ENCODE measurements at regions not wholly inside any gene's neighbourhood (a gene's known extent, or its start where the extent isn't known, plus 50 kb on each side); places are given as distances from the start of the nearest gene placed in this dataset.

GRCh38 chr5:51472472-51472871 lies 89.2 kb downstream of the ISL1 start:
- TF ChIP-seq MYC (IDR thresholded peaks at IDR 0.05; ENCODE audit: low read depth, low read length) (no peak), POLR2A (IDR thresholded peaks at IDR 0.05; ENCODE audit: extremely low read depth, insufficient read length) (no peak), MAX (IDR thresholded peaks at IDR 0.05; ENCODE audit: low read depth, low read length) (no peak)
- TF ChIP-seq, protein P1, sequence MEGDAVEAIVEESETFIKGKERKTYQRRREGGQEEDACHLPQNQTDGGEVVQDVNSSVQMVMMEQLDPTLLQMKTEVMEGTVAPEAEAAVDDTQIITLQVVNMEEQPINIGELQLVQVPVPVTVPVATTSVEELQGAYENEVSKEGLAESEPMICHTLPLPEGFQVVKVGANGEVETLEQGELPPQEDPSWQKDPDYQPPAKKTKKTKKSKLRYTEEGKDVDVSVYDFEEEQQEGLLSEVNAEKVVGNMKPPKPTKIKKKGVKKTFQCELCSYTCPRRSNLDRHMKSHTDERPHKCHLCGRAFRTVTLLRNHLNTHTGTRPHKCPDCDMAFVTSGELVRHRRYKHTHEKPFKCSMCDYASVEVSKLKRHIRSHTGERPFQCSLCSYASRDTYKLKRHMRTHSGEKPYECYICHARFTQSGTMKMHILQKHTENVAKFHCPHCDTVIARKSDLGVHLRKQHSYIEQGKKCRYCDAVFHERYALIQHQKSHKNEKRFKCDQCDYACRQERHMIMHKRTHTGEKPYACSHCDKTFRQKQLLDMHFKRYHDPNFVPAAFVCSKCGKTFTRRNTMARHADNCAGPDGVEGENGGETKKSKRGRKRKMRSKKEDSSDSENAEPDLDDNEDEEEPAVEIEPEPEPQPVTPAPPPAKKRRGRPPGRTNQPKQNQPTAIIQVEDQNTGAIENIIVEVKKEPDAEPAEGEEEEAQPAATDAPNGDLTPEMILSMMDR (IDR thresholded peaks at IDR 0.05; ENCODE audit: low read depth, low read length) = no peak
- no peak for DNase-seq (ENCODE audit: low read depth)
- no peak overlapping the region for H3K4me3 ChIP-seq (ENCODE audit: low read depth, low read length)

- no peak overlapping the region for H3K4me3 ChIP-seq (ENCODE audit: low read depth, low read length)
- TF ChIP-seq POLR2A (IDR thresholded peaks at IDR 0.05; ENCODE audit: extremely low read depth, insufficient read length) = no peak
- TF ChIP-seq MYC (IDR thresholded peaks at IDR 0.05; ENCODE audit: low read depth, low read length) = no peak
- TF ChIP-seq MAX (IDR thresholded peaks at IDR 0.05; ENCODE audit: low read depth, low read length) = no peak
- TF ChIP-seq, protein P1 (IDR thresholded peaks at IDR 0.05; ENCODE audit: low read depth, low read length) = no peak
- no peak for DNase-seq (ENCODE audit: low read depth)
Observed at GRCh38 chr5:51475628-51476027, 92.4 kb downstream of the ISL1 start.

DNA sequence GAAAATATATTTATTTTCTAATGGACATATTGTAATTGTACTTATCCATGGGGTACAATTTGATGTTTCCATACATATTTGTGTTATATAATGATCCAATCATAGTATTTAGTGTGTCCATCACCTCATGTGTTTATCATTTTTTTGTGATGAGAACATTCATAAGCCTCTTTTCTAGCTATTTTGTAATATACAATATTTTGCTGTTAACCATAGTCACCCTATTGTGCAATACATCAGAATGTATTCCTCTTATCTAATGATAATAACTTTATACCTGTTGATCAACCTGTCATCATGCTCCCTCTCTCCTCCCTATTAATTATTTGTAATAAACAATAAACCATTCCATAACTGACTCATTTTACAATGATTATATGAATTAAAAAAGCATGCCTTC lies 93.2 kb downstream of the ISL1 start:
- no peak overlapping the region for H3K4me3 ChIP-seq (ENCODE audit: low read depth, low read length)

GRCh38 chr5:51479840-51480239 lies 96.6 kb downstream of the ISL1 start:
- TF ChIP-seq MAX (IDR thresholded peaks at IDR 0.05; ENCODE audit: low read depth, low read length) = no peak
- TF ChIP-seq MYC (IDR thresholded peaks at IDR 0.05; ENCODE audit: low read depth, low read length) = no peak
- TF ChIP-seq, protein P1 (IDR thresholded peaks at IDR 0.05; ENCODE audit: low read depth, low read length) = no peak
- no peak for TF ChIP-seq POLR2A (IDR thresholded peaks at IDR 0.05; ENCODE audit: extremely low read depth, insufficient read length)
- no peak overlapping the region for H3K4me3 ChIP-seq (ENCODE audit: low read depth, low read length)
- no peak for DNase-seq (ENCODE audit: low read depth)

More for the DNA sequence above, 93.2 kb downstream of the ISL1 start:
- TF ChIP-seq MYC (IDR thresholded peaks at IDR 0.05; ENCODE audit: low read depth, low read length) = no peak
- no peak for TF ChIP-seq POLR2A (IDR thresholded peaks at IDR 0.05; ENCODE audit: extremely low read depth, insufficient read length)
- TF ChIP-seq, protein P1 (IDR thresholded peaks at IDR 0.05; ENCODE audit: low read depth, low read length) = no peak
- TF ChIP-seq MAX (IDR thresholded peaks at IDR 0.05; ENCODE audit: low read depth, low read length) = no peak
- no peak for DNase-seq (ENCODE audit: low read depth)

GRCh38 chr5:51484326-51484725 lies 101.1 kb downstream of the ISL1 start:
- no peak for TF ChIP-seq MAX (IDR thresholded peaks at IDR 0.05; ENCODE audit: low read depth, low read length)
- DNase-seq (ENCODE audit: low read depth) = no peak
- H3K4me3 ChIP-seq (ENCODE audit: low read depth, low read length) = no peak overlapping the region

DNA sequence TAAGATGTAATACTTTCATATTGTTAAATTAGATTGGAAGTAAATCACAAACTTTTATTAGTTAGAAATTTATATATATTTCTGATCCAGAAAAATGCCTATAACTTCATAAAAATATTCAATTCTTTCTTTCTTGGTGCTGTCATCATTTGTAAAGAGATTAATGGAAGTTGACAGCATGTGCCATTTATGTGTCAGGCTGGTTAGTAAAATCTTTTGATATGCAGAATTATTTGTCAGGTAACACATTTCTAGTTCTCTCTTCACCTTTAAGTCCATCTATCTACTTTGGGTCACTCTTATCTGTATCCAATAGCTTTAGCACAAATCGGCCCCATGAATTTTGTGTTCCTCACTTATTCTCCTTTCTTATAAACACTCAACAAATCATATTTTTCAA lies 102.9 kb downstream of the ISL1 start:
- no peak for DNase-seq (ENCODE audit: low read depth)

More for the DNA sequence above, 102.9 kb downstream of the ISL1 start:
- no peak overlapping the region for H3K4me3 ChIP-seq (ENCODE audit: low read depth, low read length)
- TF ChIP-seq MYC (IDR thresholded peaks at IDR 0.05; ENCODE audit: low read depth, low read length) = no peak
- no peak for TF ChIP-seq POLR2A (IDR thresholded peaks at IDR 0.05; ENCODE audit: extremely low read depth, insufficient read length)
- TF ChIP-seq MAX (IDR thresholded peaks at IDR 0.05; ENCODE audit: low read depth, low read length) = no peak
- TF ChIP-seq, protein P1 (IDR thresholded peaks at IDR 0.05; ENCODE audit: low read depth, low read length) = no peak

Measured in NB4 (cell line).